ENCODE measurements at regions not wholly inside any gene's neighbourhood (a gene's known extent, or its start where the extent isn't known, plus 50 kb on each side); places are given as distances from the start of the nearest gene placed in this dataset.

GRCh38 chr4:62548765-62549164, 1348.6 kb downstream of the ADGRL3 start:
- TF ChIP-seq POLR2AphosphoS5 (IDR thresholded peaks at IDR 0.05; ENCODE audit: low read depth, low read length) (no peak), POLR2A (IDR thresholded peaks at IDR 0.05; ENCODE audit: low read depth, low read length) (no peak), SPI1 (IDR thresholded peaks at IDR 0.05; ENCODE audit: low read depth, low read length) (no peak), TAF1 (IDR thresholded peaks at IDR 0.05; ENCODE audit: low read depth, low read length) (no peak), PAX5 (IDR thresholded peaks at IDR 0.05; ENCODE audit: insufficient read depth, low read length, severe bottlenecking) (no peak), POU2F2 (IDR thresholded peaks at IDR 0.05; ENCODE audit: low read depth, low read length) (no peak)
